Skin epidermis (tissue), 12 donors: ENCODE measurements at regions not wholly inside any gene's neighbourhood (a gene's known extent, or its start where the extent isn't known, plus 50 kb on each side); places are given as distances from the start of the nearest gene placed in this dataset.

Source experiments
- H3K27ac ChIP-seq, 21 experiments: fragments of 200-600 bp; sonication (generic) in 11 of 21; one replicate each; pipeline ENCODE4 v1.5.0; 2020; ENCODE audit warnings: mild to moderate bottlenecking in 3 of 21, inconsistent platforms in 2 of 21, moderate library complexity in 2 of 21
- H3K4me3 ChIP-seq, 7 experiments: fragments of 200-600 bp; sonication (generic) in 2 of 7; one replicate each; pipeline ENCODE4 v1.5.0; 2020; ENCODE audit warnings: inconsistent platforms in 2 of 7, mild to moderate bottlenecking in 2 of 7, moderate library complexity in 1 of 7

DNA sequence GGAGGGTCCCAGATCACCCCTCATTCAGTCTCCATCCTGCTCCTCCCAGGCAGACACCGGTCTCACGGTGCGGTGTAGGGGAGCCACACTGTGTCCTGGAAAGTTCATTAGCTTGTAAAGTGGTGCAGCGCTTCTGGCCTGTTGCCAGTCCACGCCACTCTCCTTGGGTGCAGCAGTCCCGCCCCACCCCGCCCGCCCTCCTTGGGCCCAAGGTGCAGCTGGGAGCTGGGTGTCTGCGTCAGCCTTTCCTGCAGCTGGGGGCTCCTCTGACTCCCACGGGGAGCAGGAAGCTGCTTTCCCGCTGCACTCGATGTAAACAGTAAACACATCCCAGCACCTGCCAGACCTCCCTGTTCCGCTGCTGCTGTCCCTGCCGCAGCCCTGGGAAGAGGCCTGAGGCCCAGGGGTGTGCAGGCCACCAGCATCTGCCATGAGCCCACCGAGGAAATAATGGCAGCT lies 53.8 kb upstream of the ASB18 start:
- H3K27ac ChIP-seq = no peak overlapping the region
- H3K4me3 ChIP-seq = no peak overlapping the region

DNA sequence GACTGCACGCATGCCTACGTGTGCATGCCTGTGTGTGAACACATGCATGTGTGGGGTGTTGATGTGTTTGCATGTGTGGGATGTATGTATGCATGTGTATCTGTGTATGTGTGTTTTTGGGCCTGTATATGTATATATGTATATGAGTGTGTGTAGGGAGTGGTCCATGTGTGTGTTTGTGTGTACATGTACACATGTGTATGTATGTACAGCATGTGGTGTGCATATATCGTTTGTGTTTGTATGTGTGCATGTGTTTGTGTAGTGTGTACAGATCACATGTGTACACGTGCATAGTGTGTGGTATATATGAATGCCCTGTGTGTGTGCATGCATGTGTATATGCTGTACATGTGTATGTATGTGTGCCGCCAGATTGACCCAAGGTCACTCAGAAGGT lies 54.2 kb upstream of the ASB18 start:
- no peak overlapping the region for H3K4me3 ChIP-seq
- H3K27ac ChIP-seq = no peak overlapping the region

DNA sequence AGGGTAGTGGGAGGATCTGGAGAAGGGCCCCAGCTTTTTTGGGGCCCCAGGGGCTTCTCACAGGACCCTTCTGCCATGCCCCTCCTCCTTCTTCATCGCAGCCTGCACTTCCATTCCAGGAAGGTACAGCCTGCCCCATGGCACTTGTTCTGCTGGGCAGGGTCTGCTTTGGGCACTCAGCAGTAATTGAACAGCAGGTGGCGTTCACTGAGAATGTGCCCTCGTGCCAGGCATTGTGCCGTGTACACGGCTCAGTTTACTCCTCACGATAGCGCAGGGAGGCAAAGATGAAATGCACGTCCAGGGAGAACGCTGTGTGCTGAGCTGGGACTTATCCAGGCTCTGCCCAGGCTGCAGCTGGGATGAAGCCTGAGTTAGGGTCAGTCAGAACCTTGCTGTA lies 54.8 kb upstream of the ASB18 start:
- H3K27ac ChIP-seq = no peak overlapping the region
- no peak overlapping the region for H3K4me3 ChIP-seq

DNA sequence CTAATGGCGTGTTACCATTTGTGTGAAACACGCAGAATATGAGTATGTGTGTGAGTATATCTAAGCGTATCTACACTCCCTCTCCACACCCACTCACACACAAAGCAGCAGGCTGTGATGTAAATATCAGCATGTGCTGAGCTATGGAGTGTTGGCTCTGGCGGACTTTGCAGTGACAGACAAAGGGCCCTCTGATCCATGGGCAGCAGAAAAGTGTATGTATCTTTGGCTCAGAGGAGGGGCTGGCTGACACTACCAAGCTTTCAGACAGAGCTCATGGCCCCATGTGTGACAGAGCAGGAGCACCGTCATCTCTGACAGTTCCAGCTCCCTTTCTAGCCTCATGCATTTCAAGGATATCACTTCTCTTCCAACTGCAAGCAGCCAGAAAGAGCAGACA lies 57.2 kb upstream of the ASB18 start:
- no peak overlapping the region for H3K4me3 ChIP-seq
- no peak overlapping the region for H3K27ac ChIP-seq

DNA sequence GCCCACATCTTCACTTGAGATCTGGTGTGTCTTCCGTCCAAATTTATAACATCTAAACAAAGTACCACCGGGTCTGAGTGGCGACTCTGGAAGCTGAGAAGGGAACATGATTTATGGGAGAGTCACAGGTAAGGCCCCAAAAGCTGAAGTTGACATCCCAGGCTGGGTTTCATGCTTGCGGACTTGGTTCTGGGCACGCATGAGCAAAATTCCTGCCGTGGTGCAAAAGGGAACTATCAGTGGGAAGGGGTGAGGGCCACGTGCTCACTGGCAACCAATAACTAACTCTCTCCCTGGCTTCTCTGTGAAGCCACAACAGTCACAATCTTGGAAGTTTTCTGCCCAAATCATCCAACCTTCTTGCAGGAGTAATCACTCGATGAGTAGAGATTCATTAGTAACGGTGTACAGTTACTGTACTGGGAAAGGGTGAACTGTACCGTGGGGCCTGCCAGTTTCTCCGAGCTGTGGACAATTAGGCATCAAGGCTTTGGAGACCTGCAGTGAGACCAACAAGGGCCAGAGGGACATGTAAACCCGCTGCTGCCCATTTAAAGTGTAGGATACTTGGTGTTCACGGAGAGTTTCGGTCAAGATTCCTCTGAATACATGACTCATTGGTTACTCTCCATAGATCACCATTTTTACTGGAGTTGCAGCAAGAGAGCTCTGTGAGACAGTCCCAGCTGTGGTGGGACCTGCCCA lies 69.4 kb upstream of the ASB18 start:
- H3K27ac ChIP-seq = no peak overlapping the region

DNA sequence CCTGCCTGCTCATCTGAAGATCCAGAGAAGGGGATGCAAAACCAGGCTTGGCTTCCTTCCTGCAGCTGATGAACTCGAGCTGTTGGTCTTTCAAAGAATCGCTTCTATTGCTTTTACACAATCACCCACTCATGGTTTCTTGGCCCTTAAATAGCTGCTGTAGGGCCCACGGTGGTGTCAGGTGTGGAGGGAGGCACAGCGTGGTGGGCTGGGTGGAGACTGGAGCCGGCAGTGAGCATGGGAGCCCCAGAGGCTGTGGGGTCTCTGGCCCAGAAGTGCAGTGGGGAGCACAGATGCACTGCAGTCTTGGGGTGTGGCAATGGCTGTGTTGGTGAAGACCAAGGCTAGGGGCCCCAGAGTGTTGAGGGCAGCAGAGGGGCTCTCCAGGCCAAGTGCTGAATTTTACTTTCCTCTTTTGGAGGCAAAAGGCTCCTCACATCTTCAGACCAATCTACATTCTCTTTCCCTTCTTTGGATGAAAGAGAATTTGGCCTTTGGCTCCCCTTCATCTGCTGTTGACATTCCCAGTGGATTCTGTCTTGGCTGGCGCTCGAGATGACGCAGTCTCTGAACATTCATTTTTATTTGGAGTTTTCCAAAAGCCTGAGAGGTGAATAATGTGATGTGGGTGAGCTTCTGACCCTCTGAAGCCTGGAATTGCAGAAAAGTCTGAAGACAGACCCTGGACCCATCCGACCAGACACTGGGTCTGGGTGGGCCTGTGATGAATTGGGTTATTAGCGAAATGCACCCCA lies 70.1 kb upstream of the ASB18 start:
- H3K4me3 ChIP-seq = no peak overlapping the region
- H3K27ac ChIP-seq = no peak overlapping the region

More for the DNA sequence above, 69.4 kb upstream of the ASB18 start:
- no peak overlapping the region for H3K4me3 ChIP-seq

DNA sequence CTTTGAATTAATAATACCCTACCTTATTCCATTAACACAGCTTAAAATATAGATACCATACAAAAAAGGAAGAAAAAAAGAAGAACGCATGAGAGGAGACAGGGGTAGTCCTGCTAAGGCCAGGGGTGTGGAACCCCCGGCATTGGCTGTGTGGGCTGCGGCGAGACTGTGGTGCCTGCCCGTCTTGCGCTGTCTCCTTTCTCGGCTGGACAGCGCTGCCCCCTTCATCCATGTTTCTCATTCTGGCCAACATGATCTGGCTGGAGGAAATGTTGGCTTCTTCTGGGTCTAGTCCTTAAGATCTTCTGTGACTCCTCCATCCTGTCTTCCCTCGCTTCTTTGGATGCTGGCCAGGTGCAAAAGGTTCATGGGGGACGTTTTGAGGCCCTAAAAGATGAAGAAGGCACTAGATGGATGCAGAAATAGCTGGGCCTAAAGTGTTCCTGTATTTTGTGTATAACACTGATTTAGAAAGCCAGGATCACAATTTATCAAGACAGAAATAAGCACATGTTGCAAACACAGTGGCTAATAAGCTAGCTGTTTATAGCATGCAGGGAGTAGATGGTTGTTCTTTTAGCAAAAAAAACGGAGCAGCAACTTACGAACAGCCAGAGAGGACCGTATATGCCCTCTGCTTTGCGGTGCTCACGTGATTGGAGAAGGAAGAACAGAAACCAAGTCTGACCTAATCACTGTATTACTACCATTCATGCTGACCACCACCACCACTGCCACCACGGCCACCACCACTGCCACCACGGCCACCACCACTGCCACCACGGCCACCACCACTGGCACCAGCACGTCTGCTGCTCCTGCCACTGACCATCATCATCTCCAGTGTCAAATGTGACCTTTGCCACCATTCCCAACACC lies 71.7 kb upstream of the ASB18 start:
- no peak overlapping the region for H3K4me3 ChIP-seq
- no peak overlapping the region for H3K27ac ChIP-seq

DNA sequence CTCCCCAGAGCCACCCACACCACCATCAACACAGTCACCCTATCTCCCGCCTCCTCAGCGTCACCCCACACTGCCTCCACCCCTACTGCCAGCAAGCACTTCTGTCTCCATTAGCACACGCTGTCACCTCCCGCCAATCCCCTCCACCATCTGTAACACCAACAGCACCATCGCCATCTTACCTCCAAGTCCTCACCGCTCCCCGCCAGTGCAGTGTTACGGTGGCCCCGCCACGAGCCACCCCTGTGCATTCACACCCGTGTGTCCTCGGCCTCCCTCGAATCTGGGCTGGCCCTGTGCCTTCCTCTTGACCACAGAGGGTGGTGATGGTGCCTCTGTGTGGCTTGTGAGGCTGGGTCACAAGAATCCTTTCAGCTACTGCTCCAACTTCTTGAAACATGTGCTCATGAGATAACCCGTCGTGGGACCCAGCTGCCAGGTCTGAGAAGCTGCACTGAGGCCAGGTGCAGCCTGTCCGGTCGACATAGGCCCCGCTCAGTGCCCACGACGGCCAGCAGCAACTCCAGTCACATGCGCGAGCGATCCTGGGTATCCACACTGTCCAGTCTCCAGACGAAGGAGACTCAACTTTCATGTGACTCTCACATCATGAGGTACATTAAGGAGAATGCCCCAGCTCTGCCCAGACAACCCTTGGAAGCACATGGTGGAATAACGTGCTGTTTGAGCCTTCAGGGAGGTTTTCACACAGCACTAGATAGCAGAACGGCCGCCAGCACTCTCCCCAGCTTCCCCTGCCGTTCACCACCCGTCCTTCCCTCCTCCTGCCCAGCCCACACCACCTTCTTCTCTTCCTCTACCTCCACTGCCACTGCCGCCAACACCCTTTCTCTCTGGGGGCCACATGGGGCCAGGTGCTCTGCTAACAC lies 72.6 kb upstream of the ASB18 start:
- Histone ChIP-seq H3K4me3 (no peak overlapping the region), H3K27ac (no peak overlapping the region)

DNA sequence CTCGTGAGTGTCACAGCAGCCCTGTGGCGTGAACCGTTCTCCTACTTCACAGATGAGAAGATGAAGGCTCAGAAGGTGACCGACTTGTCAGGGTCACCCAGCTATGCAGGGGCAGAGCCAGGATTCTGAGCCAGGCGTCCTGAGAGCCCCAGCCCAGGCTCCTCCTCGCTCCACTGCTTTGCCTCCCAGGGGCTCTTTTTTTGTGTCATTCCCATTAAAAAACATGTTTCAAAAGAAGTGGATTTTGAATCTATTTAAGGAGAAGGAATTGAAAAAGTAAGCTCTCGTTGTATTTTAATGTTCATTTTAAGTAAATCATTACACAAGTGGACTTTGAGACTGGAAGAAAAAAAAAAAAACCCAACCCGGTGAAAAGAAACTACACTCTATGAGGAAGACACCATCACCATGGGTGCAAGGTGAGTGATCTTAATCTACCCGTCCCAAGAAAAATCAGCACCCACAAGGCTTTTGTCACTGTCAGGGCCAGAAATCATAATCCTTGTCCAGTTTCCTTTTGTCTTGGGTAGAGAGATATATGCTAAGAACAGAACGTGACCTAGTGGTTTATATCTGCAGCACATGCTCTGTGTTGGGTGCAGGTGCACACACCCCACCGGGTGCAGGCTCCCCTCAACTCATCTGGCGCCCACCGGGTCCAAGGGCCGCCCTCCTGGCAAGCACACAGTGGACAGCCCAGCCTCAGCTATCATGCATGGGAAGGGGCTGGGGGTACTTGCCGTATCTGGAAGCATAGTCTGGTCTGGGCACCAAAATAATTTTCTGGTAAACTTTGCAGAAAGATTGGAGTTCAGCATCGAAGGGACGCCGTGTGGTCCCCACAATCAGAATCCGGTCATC lies 73.5 kb upstream of the ASB18 start:
- H3K4me3 ChIP-seq = no peak overlapping the region

DNA sequence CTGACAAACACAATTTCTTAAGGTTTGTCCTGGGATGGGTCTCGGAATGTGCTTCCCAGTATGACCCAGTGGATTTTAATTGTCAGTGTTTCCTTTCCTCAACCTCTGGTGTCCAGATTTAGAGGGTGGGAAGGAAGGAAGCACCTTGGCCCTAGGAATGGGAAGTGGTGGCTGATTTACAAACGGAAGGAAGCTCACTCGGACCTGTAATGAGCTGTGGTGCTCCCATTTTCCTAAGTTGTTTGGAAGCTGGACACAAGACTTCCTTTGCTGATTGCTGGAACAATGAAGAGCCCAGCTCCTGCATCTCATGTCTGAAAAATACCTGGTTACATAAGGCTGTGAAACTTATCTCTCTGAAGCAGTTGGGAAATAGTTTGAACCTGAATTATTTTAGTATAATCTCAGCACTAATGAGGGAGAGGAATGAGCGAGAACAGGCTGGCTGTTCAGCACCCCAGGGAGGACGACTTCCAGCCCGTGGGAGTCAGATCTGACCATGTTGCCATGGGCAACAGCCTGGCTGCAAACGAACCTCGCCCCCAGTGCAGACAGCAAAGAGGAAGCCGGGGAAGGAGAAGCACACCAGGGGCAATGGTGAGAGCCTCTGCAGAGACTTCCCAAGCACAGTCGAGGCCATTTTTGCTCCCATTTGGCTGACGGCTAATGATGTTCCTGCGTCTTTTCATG lies 74.4 kb upstream of the ASB18 start:
- H3K4me3 ChIP-seq = no peak overlapping the region
- H3K27ac ChIP-seq = no peak overlapping the region

More for the DNA sequence above, 73.5 kb upstream of the ASB18 start:
- no peak overlapping the region for H3K27ac ChIP-seq

DNA sequence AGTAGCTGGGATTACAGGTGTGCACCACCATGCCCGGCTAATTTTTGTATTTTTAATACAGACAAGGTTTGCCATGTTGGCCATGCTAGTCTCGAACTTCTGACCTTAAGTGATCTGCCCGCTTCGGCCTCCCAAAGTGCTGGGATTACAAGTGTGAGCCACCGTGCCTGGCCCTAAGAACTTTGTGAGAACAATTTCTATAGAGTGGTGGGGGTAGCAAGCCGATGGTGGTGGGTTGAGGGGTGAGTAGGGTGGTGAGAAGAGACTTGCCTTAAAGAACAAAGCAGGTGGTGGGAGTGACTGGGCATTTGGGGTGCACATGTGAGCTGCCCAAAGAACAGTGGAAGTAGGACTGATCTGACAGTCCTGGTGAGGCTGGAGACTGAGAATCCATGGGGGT lies 76.0 kb upstream of the ASB18 start:
- Histone ChIP-seq H3K27ac (no peak overlapping the region), H3K4me3 (no peak overlapping the region)

DNA sequence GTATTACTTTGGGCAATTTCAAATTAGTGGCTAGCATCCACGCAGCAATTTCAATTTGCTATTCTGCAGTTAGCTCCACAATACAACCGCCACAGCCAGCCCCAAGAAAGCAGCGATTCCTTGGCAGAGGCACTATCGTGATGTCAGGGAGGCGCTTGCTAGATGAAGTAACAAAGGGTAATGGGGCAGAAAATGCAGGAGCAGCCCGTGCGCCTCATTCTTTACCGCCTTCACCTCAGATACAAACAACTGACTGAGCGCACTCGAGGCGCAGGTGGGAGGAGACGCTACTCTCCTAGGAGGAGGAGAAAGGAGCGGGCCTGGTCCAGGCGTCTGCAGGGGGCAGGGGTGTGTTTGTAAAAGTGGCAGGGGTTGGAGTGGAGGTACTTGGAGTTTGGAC lies 76.9 kb upstream of the ASB18 start:
- H3K27ac ChIP-seq = no peak overlapping the region
- H3K4me3 ChIP-seq = no peak overlapping the region

DNA sequence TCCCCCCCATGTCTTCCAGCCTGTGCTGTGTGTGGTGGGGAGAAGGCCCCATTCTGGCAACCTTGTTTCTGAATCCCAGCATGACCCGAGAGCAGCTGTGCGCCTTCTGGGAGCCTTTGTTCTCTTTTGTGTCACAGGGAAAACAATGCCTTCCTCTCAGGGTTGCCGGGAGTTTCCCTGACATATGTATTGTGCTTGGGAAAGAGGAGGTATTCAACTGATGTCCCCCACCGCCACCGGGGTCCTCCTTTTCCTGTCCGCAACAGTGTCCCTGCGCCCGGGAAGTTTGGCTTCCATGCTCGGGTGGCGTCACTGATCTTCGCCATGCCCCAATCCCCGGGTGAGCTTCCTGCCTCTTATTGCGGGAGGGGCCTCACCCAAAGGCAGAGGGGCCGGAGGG lies 77.5 kb upstream of the ASB18 start:
- Histone ChIP-seq H3K4me3 (no peak overlapping the region), H3K27ac (no peak overlapping the region)

DNA sequence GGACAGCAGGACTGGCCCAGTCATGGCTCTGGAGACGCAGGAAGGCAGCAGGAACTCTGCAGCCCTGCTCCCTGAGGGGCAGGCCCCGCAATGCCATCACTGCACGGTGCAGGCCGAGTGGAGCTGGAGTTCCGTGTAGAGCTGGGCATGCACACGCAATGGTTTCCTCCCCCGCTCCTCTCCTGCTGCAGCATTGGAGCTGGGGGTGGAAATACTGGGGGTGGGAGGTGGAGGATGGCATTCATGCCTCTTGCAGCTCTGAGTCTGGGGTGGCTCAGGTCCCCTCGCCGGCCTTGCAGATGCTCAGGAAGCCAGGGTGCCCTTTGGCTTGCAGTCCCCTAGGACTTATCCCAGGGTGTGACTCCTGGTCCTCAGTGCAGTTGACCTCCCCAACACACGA lies 78.3 kb upstream of the ASB18 start:
- no peak overlapping the region for H3K4me3 ChIP-seq
- H3K27ac ChIP-seq = no peak overlapping the region

DNA sequence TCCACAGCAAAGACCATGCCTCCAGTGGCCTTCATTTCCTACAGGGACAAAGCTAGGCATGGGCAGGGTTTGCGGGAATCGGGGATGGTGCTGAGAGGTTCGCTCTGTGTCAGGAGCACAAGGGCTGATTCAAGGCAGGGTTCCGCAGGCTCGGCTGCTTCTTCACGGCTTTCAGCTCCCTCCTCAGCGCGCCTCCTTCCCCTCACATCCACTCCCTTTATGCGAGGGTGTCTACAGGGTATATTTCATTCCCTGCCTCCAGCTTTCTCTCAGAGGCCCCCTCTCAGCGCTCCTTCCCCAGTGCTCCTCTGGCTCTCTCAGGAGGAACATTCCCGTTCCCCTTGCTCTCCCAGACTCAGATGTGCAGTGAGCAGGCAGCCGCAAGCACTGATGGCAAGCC lies 78.7 kb upstream of the ASB18 start:
- no peak overlapping the region for H3K27ac ChIP-seq
- no peak overlapping the region for H3K4me3 ChIP-seq

DNA sequence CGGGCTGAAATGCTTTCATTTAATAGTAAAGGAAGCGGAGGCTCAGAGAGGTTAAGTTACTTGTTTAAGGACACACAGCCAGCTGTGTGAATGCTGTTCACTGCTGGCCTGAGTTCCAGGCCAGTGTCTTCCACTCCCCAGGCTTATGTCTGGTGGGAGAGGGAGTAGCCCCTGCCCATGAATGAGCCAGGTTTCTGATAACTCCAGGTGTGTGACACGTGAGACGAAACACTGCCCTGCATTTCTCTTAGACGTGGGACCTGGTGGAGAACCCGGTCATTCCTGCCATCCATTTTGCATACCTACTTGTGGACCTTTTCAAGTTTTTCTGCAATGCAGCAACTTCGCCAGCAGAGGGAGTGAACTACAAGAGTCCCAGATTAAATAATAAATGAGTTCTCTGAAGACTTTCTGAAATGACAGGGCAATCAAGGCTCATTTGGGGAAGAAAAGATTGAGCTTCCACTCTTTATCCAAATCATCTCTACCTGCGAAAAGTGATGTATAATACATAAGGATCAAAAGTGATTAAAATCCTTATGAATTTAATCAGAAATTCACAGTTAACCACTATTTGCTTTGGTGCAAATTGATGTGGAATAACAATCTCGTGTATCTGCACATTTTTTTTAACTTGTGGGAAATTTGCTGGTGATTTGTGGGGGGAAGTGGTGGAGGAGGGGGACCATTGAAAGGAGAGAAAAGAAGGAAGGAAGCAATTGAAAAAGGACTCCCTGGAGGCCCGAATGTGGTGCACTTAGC lies 79.4 kb upstream of the ASB18 start:
- H3K27ac ChIP-seq = no peak overlapping the region
- no peak overlapping the region for H3K4me3 ChIP-seq

DNA sequence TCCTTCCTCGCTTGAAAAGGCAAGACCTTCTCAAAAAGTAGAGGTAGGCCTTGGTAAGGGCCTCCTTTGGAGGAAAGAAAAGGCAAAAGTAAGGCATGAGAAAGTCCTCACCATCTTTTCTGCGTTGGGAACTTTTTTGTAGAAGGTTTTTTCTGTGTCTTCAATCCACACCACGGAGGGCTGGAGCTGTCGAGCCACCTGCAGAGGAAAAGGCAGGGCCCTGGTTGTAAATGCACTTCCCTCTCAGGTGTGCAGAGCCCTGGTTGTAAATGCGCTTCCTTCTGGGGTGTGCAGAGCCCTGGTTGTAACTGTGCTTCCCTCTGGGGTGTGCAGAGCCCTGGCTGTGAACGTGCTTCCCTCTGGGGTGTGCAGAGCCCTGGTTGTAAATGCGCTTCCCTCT lies 80.2 kb upstream of the ASB18 start:
- H3K27ac ChIP-seq = no peak overlapping the region
- no peak overlapping the region for H3K4me3 ChIP-seq
